ENCODE measurements at regions not wholly inside any gene's neighbourhood (a gene's known extent, or its start where the extent isn't known, plus 50 kb on each side); places are given as distances from the start of the nearest gene placed in this dataset.

GRCh38 chr18:78542204-78542603 lies 437.4 kb upstream of the SALL3 start:
- no peak for TF ChIP-seq ZFP30 (CRISPR knock-in tag; IDR thresholded peaks at IDR 0.05)
- TF ChIP-seq ZNF8 (CRISPR knock-in tag; IDR thresholded peaks at IDR 0.05): no peak
- no peak for TF ChIP-seq ZNF70 (CRISPR knock-in tag; IDR thresholded peaks at IDR 0.05)
- no peak for TF ChIP-seq PATZ1 (CRISPR knock-in tag; IDR thresholded peaks at IDR 0.05; ENCODE audit: borderline replicate concordance)
- TF ChIP-seq RARB (CRISPR knock-in tag; IDR thresholded peaks at IDR 0.05): no peak
- no peak for TF ChIP-seq CREB5 (CRISPR knock-in tag; IDR thresholded peaks at IDR 0.05; ENCODE audit: low read depth)
